ENCODE measurements at regions not wholly inside any gene's neighbourhood (a gene's known extent, or its start where the extent isn't known, plus 50 kb on each side); places are given as distances from the start of the nearest gene placed in this dataset.

DNA sequence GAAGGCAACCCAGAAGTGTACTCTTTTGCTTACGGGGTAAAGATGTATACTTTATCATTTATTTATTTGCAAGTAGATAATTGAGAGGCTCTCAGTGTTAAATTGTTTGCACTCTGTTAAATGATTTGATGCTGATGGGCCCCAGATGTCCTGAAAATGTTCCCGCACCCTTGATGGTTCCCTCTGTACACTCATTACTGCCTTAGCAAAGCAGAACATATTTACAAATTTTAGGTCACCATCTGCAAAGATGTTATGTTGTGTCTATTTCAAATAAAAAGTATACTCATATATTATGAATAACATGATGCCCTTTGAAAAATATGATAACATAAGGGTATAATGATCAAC lies 240.5 kb upstream of the SNX7 start:
- no peak for DNase-seq (ENCODE audit: low spot score)

DNA sequence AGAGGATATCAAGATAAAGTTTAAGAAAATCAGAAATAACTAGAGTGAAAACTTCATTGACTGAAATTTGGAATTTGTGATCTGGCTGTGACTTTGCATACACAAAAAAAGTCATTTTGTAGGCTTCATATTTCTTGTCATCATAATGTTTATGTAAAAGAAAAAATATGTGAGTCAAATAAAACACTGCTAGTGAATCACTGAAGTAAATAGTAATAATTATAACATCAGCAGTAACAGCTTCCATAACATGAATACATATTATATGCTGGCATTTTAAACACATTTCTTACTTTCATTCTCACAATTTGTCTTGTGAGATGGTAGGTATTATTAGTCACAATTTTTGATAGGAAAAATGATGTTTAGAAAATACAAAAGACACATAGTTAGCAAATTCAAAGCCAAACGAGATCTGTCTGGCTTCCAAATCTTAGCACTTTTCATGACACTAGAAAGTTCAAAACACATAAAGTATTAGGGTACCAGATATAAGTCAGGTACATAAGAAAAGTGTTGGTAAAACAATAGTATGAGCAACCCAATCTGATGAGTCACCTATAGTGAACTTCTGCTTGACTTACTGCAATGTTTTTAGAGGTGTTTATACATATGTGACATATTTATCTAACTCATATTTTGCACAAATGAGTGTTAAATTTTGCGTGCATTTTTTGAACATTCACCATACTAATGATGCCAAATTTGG lies 241.0 kb upstream of the SNX7 start:
- no peak for DNase-seq (ENCODE audit: low spot score)

DNA sequence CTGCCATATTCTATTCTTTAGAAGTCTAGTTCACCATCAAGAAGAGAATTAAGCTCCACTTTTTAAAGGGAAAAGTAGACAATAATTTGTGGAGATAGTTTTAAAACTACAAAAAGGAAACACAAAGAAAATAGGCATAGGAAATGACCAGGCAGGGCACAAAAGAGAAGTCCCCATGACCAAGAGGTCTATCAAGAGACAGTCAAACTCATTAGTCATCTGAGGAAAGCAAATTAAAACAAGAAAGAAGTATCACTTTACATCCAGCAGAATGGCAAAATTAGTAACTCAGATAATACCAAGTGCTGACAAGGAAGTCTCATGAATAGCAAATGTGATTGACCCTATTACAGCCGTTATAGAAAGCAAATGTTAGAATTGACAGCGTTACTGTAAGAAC lies 243.7 kb upstream of the SNX7 start:
- DNase-seq (ENCODE audit: low spot score): no peak

DNA sequence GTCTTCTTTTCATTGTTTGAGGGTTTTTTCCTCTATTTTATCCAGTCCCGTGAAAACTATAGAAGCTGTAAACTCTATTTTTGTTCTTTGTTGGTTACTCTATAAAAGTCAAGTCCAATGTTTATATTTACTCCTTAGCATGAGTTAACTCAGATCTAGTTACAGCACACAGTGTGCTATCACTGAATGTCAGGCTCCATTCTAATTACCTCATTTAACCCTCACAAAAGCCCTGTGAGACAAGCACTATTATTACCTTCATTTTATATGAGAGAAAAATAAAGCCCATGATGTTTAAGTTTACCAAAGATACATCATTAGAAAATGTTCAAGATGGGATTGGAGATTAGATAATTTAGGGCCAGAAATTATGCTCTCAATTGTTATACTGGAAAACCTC lies 251.4 kb upstream of the SNX7 start:
- DNase-seq (ENCODE audit: low spot score): no peak

DNA sequence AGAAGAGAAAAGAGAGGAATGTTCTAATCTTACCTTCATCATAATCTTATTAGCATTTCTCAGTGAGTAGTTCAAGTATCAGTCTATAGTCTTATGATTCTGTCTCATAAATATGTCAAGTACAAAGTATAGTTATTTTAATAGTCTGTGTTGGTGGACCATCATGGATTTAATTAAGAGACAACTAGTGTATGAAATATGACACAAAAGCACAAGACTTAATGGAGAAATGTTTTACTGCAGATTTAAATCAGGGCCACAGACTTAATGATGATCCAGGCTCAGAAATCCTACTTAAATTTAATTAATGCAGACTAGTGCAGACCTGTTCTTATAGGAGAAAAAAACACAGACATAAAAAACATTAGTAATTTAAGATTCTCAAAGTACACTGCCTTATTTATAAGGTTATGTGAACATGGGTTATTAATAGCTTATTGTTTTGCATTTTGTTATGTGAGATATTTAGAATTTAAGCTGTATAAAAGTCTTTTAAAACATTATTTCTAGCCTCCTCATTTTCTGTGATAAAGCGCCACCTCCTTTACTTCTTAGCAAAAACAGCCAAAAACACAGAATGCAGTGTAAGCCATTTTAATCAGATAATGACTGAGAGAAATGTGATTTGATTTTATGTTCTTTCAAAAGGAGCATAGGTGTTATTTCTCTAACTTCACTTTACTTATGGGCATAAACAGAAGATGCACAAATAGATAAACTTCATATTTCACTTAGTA lies 255.0 kb upstream of the SNX7 start:
- no peak for DNase-seq (ENCODE audit: low spot score)

DNA sequence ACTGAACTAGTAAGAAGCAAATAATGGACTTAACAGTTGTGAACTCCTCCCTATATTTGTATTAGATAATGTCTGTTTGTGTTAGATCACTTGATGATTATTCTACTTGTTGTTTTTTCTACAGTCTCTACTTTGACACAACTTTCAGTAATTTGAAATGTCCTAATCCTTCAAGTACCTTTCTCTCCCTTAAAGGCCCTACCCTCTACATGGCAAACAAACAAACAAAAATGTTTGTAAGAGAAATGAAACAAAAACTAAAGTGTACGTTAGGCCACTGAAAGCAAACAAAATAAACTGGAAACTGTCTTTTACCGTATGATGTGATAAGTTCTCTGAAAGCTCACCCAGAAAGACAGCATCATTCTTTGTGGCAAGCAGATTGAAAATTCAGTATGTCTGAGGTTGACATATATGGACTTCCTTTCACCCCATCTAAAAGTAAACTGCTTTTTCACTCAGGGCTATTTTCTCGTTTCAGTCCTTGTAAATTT lies 255.9 kb upstream of the SNX7 start:
- no peak for DNase-seq (ENCODE audit: low spot score)

DNA sequence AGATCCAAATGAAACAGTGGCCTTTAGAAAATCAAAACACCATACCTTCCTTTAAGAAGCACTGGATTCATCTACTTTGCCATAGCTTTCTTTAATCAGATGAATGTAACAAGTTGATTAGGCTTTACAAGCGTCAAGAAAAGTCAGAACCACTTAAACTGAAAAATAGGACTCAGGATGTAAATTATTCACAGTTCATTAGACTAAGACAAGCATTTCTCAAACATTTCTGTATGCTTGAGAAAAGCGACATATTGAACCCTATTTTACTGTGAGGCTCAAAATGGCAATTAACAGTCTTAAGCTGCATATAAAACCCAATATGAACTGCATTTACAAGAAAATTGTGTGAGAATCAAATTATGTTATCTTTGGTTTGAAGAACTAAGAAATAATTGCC lies 256.7 kb upstream of the SNX7 start:
- DNase-seq (ENCODE audit: low spot score): no peak

DNA sequence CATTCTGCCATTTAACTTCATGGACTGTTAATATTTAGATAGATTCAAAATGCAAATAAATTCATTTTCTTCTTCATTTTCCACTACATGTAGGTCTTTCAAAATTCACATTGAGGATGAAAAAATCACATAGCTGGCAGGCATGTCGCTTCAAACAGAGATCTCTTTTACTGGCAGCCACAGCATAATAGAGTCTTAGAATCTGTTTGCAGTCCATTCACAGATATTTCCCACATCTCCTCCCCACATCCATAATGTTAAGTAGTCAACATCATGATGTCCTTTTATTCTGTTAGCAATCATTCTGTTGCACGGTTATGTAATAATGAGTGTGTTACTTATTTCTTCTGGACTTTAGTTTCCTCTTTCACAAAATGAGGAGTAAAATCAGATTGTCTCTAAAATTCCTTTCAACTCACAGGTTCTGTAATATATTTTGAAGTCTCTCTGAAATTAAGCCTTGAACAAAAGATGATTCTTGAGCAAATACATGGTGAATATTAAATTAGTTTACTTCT lies 257.5 kb upstream of the SNX7 start:
- DNase-seq (ENCODE audit: low spot score): no peak

DNA sequence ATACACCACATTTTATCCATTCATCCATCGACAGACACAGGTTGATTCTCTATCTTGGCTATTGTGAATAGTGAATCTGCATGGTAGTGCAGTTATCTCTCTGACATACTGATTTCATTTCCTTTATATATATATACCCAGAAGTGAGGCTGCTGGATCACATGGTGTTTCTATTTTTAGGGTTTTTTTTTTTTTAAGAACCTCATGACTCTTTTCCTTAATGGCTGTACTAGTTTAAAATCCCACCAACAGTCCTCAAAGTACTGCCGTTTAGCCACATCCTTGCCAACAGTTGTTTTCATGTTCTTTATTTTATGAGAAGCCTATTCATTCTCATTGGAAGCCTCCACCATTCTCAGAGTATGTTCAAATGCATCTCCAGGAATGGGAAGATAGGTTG lies 258.7 kb upstream of the SNX7 start:
- no peak for DNase-seq (ENCODE audit: low spot score)

DNA sequence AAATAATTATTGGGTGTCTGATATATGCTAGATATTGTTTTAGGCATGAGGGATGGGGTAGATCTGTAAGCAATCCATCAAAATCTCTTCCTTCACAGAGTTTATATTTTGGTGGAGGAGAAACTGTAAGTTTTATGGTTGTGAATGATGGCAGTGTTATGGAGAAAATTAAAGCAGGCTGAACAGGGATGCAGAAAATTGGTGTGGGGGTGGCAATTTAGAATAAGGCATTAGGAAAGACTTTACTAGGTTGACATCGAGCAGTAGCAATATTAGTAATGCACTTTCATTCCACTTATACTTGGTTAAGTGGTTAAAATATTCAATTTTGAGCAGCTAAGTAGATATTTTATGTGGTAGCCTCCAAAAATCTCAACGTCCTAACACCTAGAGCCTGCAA lies 261.1 kb upstream of the SNX7 start:
- DNase-seq (ENCODE audit: low spot score): no peak

DNA sequence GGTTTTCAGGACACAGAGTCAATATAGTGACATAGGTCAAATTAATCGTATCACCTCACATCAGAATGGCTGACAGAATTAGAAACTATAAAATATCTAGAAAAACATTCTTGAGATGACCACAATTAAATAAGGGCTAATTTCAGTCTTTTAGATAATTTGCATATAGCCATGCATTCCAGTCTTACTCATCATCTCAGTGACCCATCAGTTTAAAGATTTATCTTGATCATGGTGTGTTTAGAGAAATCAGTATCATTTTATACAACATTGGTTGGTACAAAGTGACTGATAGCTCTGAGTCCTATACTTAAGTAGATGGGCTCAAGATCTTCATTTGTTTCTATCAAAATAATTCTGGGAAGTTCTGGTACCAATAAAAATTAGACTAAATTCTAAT lies 262.3 kb upstream of the SNX7 start:
- no peak for DNase-seq (ENCODE audit: low spot score)

DNA sequence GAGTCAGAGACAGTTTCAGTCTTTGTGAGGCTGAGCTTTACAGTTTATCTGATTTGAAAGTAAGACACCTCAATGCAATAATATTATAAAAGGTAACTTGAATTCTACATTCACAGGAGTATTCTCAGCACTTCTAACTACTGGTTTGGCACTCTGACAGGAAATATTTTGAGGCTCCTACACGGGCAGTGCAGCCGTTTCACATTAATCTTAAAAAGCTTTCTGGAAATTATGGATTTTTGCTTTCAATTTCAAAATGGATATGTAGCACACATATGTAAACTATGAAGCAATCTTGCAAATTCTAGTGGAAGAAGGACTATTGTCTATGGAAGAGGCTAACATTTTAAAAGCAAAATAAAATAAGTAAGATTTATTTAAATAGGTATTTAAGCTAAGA lies 262.9 kb upstream of the SNX7 start:
- DNase-seq (ENCODE audit: low spot score): no peak

DNA sequence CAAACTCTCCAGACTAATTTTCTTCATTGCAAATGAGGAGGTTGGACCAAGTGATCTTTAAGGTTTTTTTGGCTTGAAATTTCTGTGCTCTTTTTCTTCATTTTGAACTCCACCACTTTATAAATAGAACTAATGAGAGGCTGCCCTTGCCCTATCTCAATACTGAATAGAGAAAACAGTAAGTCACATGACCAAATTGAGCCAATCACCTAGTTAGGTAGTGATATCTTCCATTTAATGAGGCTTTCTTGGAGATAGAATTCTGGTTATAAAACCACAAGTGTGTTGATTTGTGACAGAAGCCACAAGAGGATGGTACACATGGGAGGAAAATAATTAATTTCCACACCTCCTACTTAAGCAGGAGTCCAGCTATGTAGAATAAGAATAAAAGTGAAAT lies 263.4 kb upstream of the SNX7 start:
- DNase-seq (ENCODE audit: low spot score): no peak

DNA sequence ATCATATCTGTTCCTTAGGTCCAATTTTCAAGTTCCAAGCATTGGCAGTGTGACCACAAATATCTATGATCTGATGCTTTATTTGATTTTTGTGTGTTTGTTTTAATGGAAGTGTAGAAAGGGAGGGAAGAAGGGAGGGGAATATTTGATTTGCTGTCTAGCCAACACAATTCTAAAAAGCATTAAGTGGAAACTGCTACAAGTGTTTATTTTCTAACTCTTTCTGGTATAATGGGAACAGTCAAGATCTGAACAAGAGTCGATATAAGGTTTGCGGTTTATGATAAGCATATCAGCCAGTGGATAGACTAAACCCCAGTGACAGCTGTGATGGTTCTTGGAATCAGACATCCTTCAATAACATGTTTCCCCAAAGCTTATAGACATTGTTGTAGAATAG lies 267.8 kb upstream of the SNX7 start:
- DNase-seq (ENCODE audit: low spot score): no peak

DNA sequence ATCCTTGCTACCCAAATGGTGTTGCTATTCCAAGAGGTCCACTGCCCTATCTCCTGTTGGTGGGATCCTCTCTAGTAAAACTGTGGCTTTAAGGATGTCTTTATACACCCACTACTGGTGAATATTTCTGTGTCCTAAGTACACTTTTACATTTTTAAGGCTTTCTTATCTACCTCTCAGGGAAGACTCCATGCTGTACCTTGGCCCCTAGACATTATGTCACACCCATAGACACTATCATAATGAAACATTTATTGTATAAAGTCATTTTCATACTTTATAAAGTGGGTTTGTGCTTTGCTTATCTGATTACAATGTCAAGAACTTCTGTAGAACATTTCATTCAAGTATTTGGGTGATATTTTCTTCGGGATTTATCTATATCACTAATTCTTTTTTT lies 270.3 kb upstream of the SNX7 start:
- DNase-seq (ENCODE audit: low spot score): no peak

DNA sequence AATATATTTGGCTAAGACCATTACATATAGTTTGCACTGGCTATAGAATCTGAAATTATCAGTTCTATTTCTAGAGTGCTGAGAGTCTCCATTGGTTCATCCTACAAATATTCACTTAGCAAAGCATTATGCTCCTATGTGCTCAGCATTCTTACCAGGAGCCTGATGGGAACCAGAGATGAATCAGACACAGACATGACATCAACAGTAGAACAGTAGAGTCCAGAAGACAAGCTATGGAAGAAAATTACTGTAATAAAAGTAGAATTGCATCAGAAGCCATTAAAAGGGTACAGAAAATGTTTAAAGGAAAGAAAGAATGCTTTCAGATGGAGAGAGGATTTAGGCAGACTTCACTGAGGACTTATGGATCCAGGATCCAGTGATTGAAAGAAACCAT lies 271.7 kb upstream of the SNX7 start:
- no peak for DNase-seq (ENCODE audit: low spot score)

DNA sequence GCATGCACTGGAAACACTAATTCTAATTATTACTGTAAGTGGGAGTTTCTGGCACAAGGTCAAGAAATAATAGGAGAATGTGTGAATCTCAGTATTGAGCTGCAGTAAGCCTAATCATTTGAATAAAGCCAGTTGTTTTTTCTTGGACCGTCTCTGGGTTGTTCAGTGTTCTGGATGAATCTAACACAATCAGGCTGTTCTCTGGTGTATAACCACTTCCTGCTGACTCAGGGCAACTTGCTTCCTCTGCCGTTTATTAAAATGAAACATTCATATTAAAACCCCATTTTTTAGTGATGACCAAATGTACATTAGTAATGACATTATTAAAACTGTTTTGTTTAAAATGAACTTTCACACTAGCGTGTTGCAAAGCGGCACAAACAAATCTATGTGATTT lies 273.1 kb upstream of the SNX7 start:
- DNase-seq (ENCODE audit: low spot score): no peak

DNA sequence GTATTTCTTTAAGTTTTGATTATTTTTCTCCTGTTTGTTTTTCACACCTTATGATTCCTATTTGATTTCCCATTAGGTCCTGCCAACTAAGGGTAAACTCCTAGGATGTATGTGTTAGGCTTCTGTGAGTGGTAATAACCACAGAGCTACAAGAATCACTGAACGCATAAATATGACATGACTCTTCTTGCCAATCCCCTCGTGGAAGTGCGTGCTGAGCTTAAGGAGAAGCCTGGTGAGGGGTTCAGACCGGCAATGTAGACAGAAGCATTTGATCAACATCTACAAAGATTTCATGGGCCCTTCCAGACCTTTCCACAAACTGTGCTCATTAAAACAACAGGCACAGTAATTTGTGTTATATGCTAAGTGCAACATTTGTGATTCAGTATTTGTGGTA lies 273.8 kb upstream of the SNX7 start:
- no peak for DNase-seq (ENCODE audit: low spot score)

DNA sequence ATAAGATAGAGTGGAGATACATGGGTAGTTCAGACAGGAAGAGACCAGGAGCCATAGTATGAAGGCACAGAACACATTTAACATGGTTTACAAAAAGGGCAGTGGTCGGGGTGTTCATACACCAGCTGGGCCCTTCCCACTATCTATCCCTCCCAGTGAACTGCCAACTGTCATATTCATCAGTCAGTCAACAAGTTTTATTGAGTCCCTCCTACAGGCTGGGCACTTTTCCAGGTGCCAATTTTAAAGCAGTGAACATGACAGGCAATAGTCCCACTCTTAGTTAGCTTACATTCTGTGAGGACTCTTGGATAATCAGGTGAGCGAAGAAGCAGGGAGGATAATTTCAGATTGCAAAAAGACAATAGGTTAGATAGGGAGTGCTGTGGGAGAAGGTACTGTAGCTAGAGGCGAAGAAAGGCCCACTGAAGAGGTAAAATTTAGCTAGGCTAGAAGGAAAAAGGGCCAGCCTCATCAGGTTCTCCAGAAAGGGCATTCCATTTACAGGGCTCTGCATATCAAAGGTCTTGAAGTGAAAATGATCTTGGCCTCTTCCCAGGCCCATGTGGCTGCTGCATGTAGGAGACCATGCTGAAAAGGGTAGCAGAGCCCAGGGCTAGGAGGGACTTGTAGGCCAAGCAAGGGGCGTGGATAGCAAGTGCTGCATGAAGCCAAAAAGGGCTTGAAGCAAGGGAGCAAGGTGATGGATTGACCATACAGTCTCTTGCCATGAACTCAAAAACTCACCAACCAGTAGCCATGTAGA lies 274.7 kb upstream of the SNX7 start:
- no peak for DNase-seq (ENCODE audit: low spot score)

DNA sequence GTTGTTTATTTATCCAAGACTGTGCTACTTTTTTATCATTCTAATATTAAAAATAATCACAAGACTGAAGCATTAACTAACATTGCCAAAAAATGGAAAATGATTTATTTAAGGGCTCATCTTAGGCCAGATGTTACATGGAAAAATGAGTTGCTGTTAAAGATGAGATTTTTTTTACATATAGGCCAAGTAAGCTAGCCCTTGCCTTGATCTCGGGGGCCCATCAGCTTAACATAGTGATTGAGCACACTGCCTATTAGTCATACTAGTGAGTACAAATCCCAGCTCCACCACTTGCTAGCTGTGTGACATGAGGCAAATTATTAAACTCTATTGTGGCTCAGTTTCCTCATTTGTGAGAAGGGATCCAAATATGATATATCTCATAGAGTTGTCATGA lies 275.9 kb upstream of the SNX7 start:
- no peak for DNase-seq (ENCODE audit: low spot score)

DNA sequence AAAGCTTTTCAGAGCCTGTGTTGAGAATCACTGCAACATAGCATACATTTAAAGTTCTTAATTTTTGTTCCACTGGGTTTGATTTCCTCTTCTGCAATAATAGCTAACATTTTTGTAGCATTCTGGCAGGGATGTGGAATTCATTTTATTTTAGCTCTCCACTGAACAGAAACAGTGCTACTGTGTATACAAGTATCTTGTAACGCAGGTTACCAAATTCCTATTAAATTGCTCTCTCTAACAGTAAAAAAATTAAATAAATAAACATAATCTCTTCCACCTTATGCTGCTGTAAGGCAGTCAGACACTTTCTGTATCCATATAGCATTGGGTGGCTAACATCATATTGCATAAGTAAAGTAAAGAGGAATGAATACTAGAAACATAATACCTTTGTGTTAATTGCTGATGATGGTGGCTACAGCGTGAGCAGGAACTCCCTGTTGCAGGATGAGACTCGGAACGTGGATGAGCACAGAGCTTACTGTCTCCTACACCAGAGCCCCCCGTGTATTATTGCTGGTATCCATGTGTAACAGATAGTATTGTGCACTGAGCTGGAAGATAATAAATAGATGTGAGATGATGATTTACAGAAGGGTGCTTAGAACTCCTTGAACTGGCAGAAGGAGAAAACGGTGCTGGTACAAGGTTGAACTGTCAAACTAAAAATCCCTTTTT lies 276.9 kb upstream of the SNX7 start:
- no peak for DNase-seq (ENCODE audit: low spot score)

DNA sequence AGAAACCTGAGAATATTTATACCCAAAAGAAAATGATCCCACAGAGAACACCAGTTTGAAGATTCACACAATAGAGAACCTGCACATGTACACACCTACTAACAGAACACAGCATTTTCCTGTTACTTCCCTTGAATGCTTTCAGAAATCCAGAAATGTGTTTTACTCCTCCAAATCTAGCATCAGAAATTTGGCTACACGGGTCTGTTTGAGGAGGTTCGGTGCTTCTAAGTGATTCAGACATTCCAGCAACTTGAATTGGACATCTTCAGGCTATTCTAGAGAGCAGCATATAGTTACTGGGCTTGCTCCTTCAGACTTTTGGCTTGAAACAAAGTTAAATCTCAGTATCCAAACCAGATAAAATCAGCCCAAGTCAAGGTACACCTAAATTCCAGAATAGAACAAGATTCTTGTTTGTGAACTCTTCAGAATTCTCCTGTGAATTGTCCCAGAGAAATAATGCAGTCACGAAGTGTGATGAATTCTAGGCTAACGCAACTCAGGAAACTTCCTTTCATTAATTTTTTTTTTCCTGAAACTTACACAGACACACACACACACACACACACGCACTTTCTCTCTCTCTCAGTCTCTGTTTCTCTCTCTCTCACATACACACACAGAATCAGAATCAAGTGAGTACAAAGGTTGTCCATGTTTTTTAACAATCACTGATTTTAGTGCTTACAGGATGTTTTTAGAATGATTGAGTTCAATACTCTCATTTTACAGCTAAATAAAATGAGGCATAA lies 278.4 kb upstream of the SNX7 start:
- DNase-seq (ENCODE audit: low spot score): no peak
